ENCODE measurements at regions not wholly inside any gene's neighbourhood (a gene's known extent, or its start where the extent isn't known, plus 50 kb on each side); places are given as distances from the start of the nearest gene placed in this dataset.

GRCh38 chr6:62390401-62390800 is 104.4 kb upstream of the KHDRBS2 start:
- no peak overlapping the region for H3K27ac ChIP-seq (ENCODE audit: low read length)
- no peak overlapping the region for H3K4me3 ChIP-seq (ENCODE audit: low read depth in 2 of 2, low read length in 2 of 2)
- POLR2A ChIA-PET, result no interaction called here
- no TSS peak for BruUV-seq (replicated peaks)
- intact Hi-C loops (cut with micrococcal nuclease; ENCODE audit: unreplicated experiment) (no loop called here), in situ Hi-C loops (cut with HindIII; ENCODE audit: low pct_unique_long_range_greater_than_20kb, low sequenced_read_pairs) (no loop called here)
- CTCF ChIA-PET, result no interaction called here
- no peaks in the 10 kb centered on the region for H3K4me1 ChIP-seq (ENCODE audit: control insufficient read depth, insufficient read depth, low read length)
- H3K27me3 ChIP-seq (ENCODE audit: control insufficient read depth, insufficient read depth, low read length), result no peaks in the 10 kb centered on the region
- H3K36me3 ChIP-seq (ENCODE audit: control insufficient read depth, insufficient read depth, low read length), result no peaks in the 10 kb centered on the region
- ATAC-seq (no peak), DNase-seq (ENCODE audit: low read depth, low spot score) (no peak)
- no peaks in the 10 kb centered on the region for H3K9me3 ChIP-seq (ENCODE audit: control insufficient read depth, insufficient read depth, low read depth, low read length)
- TF ChIP-seq SIN3A (IDR thresholded peaks at IDR 0.05; ENCODE audit: borderline replicate concordance, insufficient read depth, low read depth, low read length) (no peak), POLR2AphosphoS5 (IDR thresholded peaks at IDR 0.05; ENCODE audit: low read depth, low read length) (no peak), REST (IDR thresholded peaks at IDR 0.05; ENCODE audit: insufficient read depth in 1 of 2, low read depth in 2 of 2, low read length in 1 of 2) (no peak), TCF7L2 (IDR thresholded peaks at IDR 0.05; ENCODE audit: low read depth, low read length) (no peak)
- TF ChIP-seq, protein P1, sequence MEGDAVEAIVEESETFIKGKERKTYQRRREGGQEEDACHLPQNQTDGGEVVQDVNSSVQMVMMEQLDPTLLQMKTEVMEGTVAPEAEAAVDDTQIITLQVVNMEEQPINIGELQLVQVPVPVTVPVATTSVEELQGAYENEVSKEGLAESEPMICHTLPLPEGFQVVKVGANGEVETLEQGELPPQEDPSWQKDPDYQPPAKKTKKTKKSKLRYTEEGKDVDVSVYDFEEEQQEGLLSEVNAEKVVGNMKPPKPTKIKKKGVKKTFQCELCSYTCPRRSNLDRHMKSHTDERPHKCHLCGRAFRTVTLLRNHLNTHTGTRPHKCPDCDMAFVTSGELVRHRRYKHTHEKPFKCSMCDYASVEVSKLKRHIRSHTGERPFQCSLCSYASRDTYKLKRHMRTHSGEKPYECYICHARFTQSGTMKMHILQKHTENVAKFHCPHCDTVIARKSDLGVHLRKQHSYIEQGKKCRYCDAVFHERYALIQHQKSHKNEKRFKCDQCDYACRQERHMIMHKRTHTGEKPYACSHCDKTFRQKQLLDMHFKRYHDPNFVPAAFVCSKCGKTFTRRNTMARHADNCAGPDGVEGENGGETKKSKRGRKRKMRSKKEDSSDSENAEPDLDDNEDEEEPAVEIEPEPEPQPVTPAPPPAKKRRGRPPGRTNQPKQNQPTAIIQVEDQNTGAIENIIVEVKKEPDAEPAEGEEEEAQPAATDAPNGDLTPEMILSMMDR (IDR thresholded peaks at IDR 0.05), result no peak

DNA sequence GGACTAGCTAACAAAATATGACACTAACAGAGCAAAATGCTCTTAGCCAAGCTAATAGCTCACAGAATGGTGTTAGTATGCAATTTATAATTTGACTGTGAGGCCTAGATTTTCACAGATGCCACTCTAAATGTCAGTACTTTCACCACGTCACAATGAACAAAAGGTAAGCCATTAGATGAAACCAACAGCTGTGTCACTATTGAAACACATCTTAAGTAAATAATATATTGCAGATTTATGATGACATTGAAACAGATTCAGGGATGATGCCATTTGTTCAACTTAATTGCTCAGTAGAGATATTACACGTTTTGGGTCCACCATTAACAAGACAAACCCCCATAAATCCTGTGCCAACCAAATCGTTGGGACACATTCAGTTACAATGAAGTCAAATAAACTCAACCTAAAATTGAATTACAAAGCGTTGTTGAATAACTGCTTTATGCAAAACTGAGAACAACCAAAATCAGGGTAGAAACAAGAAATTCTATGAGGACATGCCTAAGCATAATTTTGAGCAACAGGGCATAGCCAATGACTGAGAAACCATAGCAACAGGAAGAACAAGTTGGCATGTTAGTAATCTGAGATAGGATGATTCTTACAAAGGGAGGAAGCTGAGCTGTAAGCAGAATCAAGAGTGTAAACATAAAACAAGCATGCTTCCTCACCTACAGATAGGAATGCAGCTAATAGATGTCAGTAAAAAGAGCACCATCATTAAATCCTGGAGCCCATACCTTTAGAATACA is 85.6 kb upstream of the KHDRBS2 start:
- ChIA-PET POLR2A (no interaction called here), CTCF (no interaction called here)
- Histone ChIP-seq H3K9me3 (ENCODE audit: control insufficient read depth, insufficient read depth, low read depth, low read length) (no peaks in the 10 kb centered on the region), H3K27me3 (ENCODE audit: control insufficient read depth, insufficient read depth, low read length) (no peaks in the 10 kb centered on the region), H3K36me3 (ENCODE audit: control insufficient read depth, insufficient read depth, low read length) (no peaks in the 10 kb centered on the region), H3K4me1 (ENCODE audit: control insufficient read depth, insufficient read depth, low read length) (no peaks in the 10 kb centered on the region), H3K27ac (ENCODE audit: low read length) (no peak overlapping the region), H3K4me3 (ENCODE audit: low read depth in 2 of 2, low read length in 2 of 2) (no peak overlapping the region)
- no peak for DNase-seq (ENCODE audit: low read depth, low spot score)
- intact Hi-C loops (cut with micrococcal nuclease; ENCODE audit: unreplicated experiment) (no loop called here), in situ Hi-C loops (cut with HindIII; ENCODE audit: low pct_unique_long_range_greater_than_20kb, low sequenced_read_pairs) (no loop called here)
- ATAC-seq, result no peak
- BruUV-seq (replicated peaks), result no TSS peak
- TF ChIP-seq POLR2AphosphoS5 (IDR thresholded peaks at IDR 0.05; ENCODE audit: low read depth, low read length) (no peak), SIN3A (IDR thresholded peaks at IDR 0.05; ENCODE audit: borderline replicate concordance, insufficient read depth, low read depth, low read length) (no peak), TCF7L2 (IDR thresholded peaks at IDR 0.05; ENCODE audit: low read depth, low read length) (no peak), REST (IDR thresholded peaks at IDR 0.05; ENCODE audit: insufficient read depth in 1 of 2, low read depth in 2 of 2, low read length in 1 of 2) (no peak)
- TF ChIP-seq, protein P1 (IDR thresholded peaks at IDR 0.05), result no peak
